ENCODE measurements at regions not wholly inside any gene's neighbourhood (a gene's known extent, or its start where the extent isn't known, plus 50 kb on each side); places are given as distances from the start of the nearest gene placed in this dataset.

- no peak overlapping the region for H3K27ac Mint-ChIP-seq
- H3K36me3 Mint-ChIP-seq, result no peaks in the 10 kb centered on the region
- CTCF ChIA-PET, result interaction anchor here (1.2 kb wide), 1 partner anchor 25 kb away, joined by 4 read pairs; no protein-coding TSS in a partner anchor
- no peak for ATAC-seq
- TF ChIP-seq ZNF138 (CRISPR knock-in tag; conservative IDR thresholded peaks at IDR 0.05) (no peak), KAT7 (CRISPR knock-in tag; IDR thresholded peaks at IDR 0.05; ENCODE audit: borderline replicate concordance) (no peak), TCF7 (CRISPR knock-in tag; IDR thresholded peaks at IDR 0.05; ENCODE audit: low read depth) (no peak), ZNF219 (CRISPR knock-in tag; IDR thresholded peaks at IDR 0.05; ENCODE audit: borderline replicate concordance) (no peak), NR3C1 (CRISPR knock-in tag; conservative IDR thresholded peaks at IDR 0.05; ENCODE audit: low read depth) (no peak), ERG (CRISPR knock-in tag; IDR thresholded peaks at IDR 0.05) (no peak), NFE2L1 (CRISPR knock-in tag; IDR thresholded peaks at IDR 0.05) (no peak), E2F5 (CRISPR knock-in tag; IDR thresholded peaks at IDR 0.05) (no peak), ATF2 (CRISPR knock-in tag; IDR thresholded peaks at IDR 0.05; ENCODE audit: borderline replicate concordance, low read depth) (no peak), JUN (CRISPR knock-in tag; IDR thresholded peaks at IDR 0.05) (no peak), TP53 (CRISPR knock-in tag; IDR thresholded peaks at IDR 0.05) (no peak), PRDM15 (CRISPR knock-in tag; IDR thresholded peaks at IDR 0.05) (no peak), ZNF121 (CRISPR knock-in tag; IDR thresholded peaks at IDR 0.05) (no peak), ZNF423 (CRISPR knock-in tag; IDR thresholded peaks at IDR 0.05) (no peak)
- DNase-seq (ENCODE audit: low spot score), result no peak
- peaks cover 5% of the 10 kb centered on the region; the same call in 1 of the 2 replicates for H3K9me3 Mint-ChIP-seq
- H3K4me3 Mint-ChIP-seq, result no peak overlapping the region
- peaks cover 17% of the 10 kb centered on the region for H3K4me1 Mint-ChIP-seq
- no peaks in the 10 kb centered on the region for H3K27me3 Mint-ChIP-seq (ENCODE audit: low read depth)
- POLR2A ChIA-PET, result no interaction called here
These were observed 201.5 kb downstream of the IRS2 start for GRCh38 chr13:109584844-109585361.

GRCh38 chr13:109577191-109577700 lies 209.1 kb downstream of the IRS2 start:
- CTCF ChIA-PET, result no interaction called here
- DNase-seq (ENCODE audit: low spot score) (no peak), ATAC-seq (no peak)
- no peak overlapping the region for H3K27ac Mint-ChIP-seq
- no peak overlapping the region for H3K4me3 Mint-ChIP-seq
- H3K9me3 Mint-ChIP-seq, result peaks cover 5% of the 10 kb centered on the region; the same call in 1 of the 2 replicates
- peaks cover 5% of the 10 kb centered on the region; the same call in 1 of the 2 replicates for H3K4me1 Mint-ChIP-seq
- no peaks in the 10 kb centered on the region for H3K27me3 Mint-ChIP-seq (ENCODE audit: low read depth)
- TF ChIP-seq ZNF671 (CRISPR knock-in tag; IDR thresholded peaks at IDR 0.05) (no peak), NFE2L1 (CRISPR knock-in tag; IDR thresholded peaks at IDR 0.05) (no peak)
- H3K36me3 Mint-ChIP-seq, result no peaks in the 10 kb centered on the region
- POLR2A ChIA-PET, result no interaction called here

GRCh38 chr13:109576331-109576813 lies 210.0 kb downstream of the IRS2 start:
- H3K36me3 Mint-ChIP-seq, result no peaks in the 10 kb centered on the region
- ChIA-PET CTCF (no interaction called here), POLR2A (no interaction called here)
- no peak overlapping the region for H3K27ac Mint-ChIP-seq
- peaks cover 5% of the 10 kb centered on the region; the same call in 1 of the 2 replicates for H3K4me1 Mint-ChIP-seq
- ATAC-seq, result no peak
- no peak overlapping the region for H3K4me3 Mint-ChIP-seq
- no peaks in the 10 kb centered on the region for H3K27me3 Mint-ChIP-seq (ENCODE audit: low read depth)
- DNase-seq (ENCODE audit: low spot score), result no peak
- peaks cover 5% of the 10 kb centered on the region; the same call in 1 of the 2 replicates for H3K9me3 Mint-ChIP-seq
- no peak for TF ChIP-seq ZBTB43 (CRISPR knock-in tag; IDR thresholded peaks at IDR 0.05)
- no peak for TF ChIP-seq NFATC4 (CRISPR knock-in tag; IDR thresholded peaks at IDR 0.05)
- TF ChIP-seq USF1 (CRISPR knock-in tag; IDR thresholded peaks at IDR 0.05), result no peak
- TF ChIP-seq MXD4 (CRISPR knock-in tag; IDR thresholded peaks at IDR 0.05; ENCODE audit: borderline replicate concordance), result no peak
- TF ChIP-seq HMGXB4 (CRISPR knock-in tag; IDR thresholded peaks at IDR 0.05), result no peak
